ENCODE measurements at regions not wholly inside any gene's neighbourhood (a gene's known extent, or its start where the extent isn't known, plus 50 kb on each side); places are given as distances from the start of the nearest gene placed in this dataset.
A peak's percentile ranks its signal among the peaks of the same experiment; 100 is the strongest.

GRCh38 chr12:91326058-91327027, 143.7 kb upstream of the DCN start:
- DNase-seq = peak; percentile 15

GRCh38 chr12:91320999-91321398, 138.4 kb upstream of the DCN start:
- no peak for DNase-seq

- DNase-seq = no peak
Observed at GRCh38 chr12:91319071-91319760, 136.6 kb upstream of the DCN start.

GRCh38 chr12:91317306-91317705, 134.7 kb upstream of the DCN start:
- no peak for DNase-seq

GRCh38 chr12:91316907-91317269, 134.3 kb upstream of the DCN start:
- DNase-seq = no peak

- no peak for DNase-seq
Observed at GRCh38 chr12:91316161-91316906, 133.7 kb upstream of the DCN start.

GRCh38 chr12:91311081-91311480, 128.5 kb upstream of the DCN start:
- no peak for DNase-seq

- no peak for DNase-seq
Observed at GRCh38 chr12:91309450-91309849, 126.8 kb upstream of the DCN start.

- DNase-seq = no peak
Observed at GRCh38 chr12:91307957-91308670, 125.5 kb upstream of the DCN start.

GRCh38 chr12:91290354-91290753, 107.7 kb upstream of the DCN start:
- no peak for DNase-seq

- no peak for DNase-seq
Observed at GRCh38 chr12:91289906-91290305, 107.3 kb upstream of the DCN start.

- DNase-seq = no peak
Observed at GRCh38 chr12:91289072-91289471, 106.5 kb upstream of the DCN start.

- no peak for DNase-seq
Observed at GRCh38 chr12:91287753-91288152, 105.1 kb upstream of the DCN start.

- DNase-seq = no peak
Observed at GRCh38 chr12:91278126-91278525, 95.5 kb upstream of the DCN start.

GRCh38 chr12:91276509-91276908, 93.9 kb upstream of the DCN start:
- DNase-seq = no peak

GRCh38 chr12:91275321-91275720, 92.7 kb upstream of the DCN start:
- DNase-seq = no peak

- DNase-seq = no peak
Observed at GRCh38 chr12:91274916-91275315, 92.3 kb upstream of the DCN start.

- DNase-seq = no peak
Observed at GRCh38 chr12:91273560-91273959, 90.9 kb upstream of the DCN start.

GRCh38 chr12:91272461-91273063, 89.9 kb upstream of the DCN start:
- DNase-seq = no peak

GRCh38 chr12:91271185-91271584, 88.6 kb upstream of the DCN start:
- no peak for DNase-seq

GRCh38 chr12:91267039-91267438, 84.4 kb upstream of the DCN start:
- DNase-seq = no peak

GRCh38 chr12:91264178-91264577, 81.6 kb upstream of the DCN start:
- DNase-seq = no peak
